Panc1 (cell line): ENCODE measurements at regions not wholly inside any gene's neighbourhood (a gene's known extent, or its start where the extent isn't known, plus 50 kb on each side); places are given as distances from the start of the nearest gene placed in this dataset.

ENCODE experiments used
- ATAC-seq: fragments of 200-7000 bp; cut with Tn5 transposase; 2 replicates; pipeline ENCODE4 v1.9.1; 2020; ENCODE audit warnings: mild to moderate bottlenecking, moderate library complexity
- BruUV-seq: library from RNA; stranded (reverse); fragments of 400-500 nt; replicated peaks from 2 replicates; lab custom pipeline; 2021; lab: Mats Ljungman, UMichigan
- CTCF ChIA-PET: fragments of 300-600 bp; sonication (Branson Sonifier 250); formaldehyde crosslinking; loops from one replicate; lab custom pipeline; 2022; ENCODE audit warnings: antibody characterized with exemption; lab: Charles Lee
- POLR2A ChIA-PET: fragments of 300-600 bp; sonication (Branson Sonifier 250); formaldehyde crosslinking; loops from one replicate; lab custom pipeline; 2022; ENCODE audit warnings: antibody characterized with exemption; lab: Charles Lee
- DNase-seq: peaks from one replicate; pipeline ENCODE4 v3.0.0-alpha.2; 2010; ENCODE audit warnings: low read depth, low spot score
- H3K27ac ChIP-seq: 2 replicates; pipeline ENCODE4 v1.5.1; 2011; ENCODE audit warnings: mild to moderate bottlenecking, low read length, inconsistent platforms
- H3K27me3 ChIP-seq: fragments of 200-500 bp; sonication (Bioruptor generic); 2 replicates; pipeline ENCODE4 v1.6.0; 2014; ENCODE audit warnings: low read length, inconsistent platforms; ENCODE audit not compliant: control insufficient read depth, insufficient read depth
- H3K36me3 ChIP-seq: fragments of 200-500 bp; sonication (Bioruptor generic); 2 replicates; pipeline ENCODE4 v1.5.1; 2014; ENCODE audit warnings: inconsistent platforms, mild to moderate bottlenecking, low read length, moderate library complexity; ENCODE audit not compliant: control insufficient read depth, insufficient read depth
- H3K4me1 ChIP-seq: 2 replicates; pipeline ENCODE4 v1.5.1; 2011; ENCODE audit warnings: inconsistent platforms, mild to moderate bottlenecking, low read length, moderate library complexity; ENCODE audit not compliant: control insufficient read depth, insufficient read depth
- H3K4me3 ChIP-seq, 2 experiments: 2 replicates each; pipeline ENCODE4 v1.5.1; 2011 to 2012; ENCODE audit warnings: low read depth in 2 of 2, low read length in 2 of 2, mild to moderate bottlenecking in 2 of 2, inconsistent platforms in 1 of 2, moderate library complexity in 1 of 2
- H3K9me3 ChIP-seq: fragments of 200-500 bp; sonication (Bioruptor generic); 2 replicates; pipeline ENCODE4 v1.5.1; 2014; ENCODE audit warnings: low read depth, mild to moderate bottlenecking, inconsistent platforms, low read length, moderate library complexity; ENCODE audit not compliant: control insufficient read depth, insufficient read depth
- CTCF ChIP-seq: fragments of 450-650 bp; IDR thresholded peaks from 2 replicates; pipeline ENCODE4 v1.5.1; 2017; ENCODE audit warnings: mild to moderate bottlenecking
- POLR2AphosphoS5 ChIP-seq: IDR thresholded peaks from 2 replicates; pipeline ENCODE4 v1.6.1; 2012; ENCODE audit warnings: mild to moderate bottlenecking, low read depth, low read length, moderate library complexity
- REST ChIP-seq, 2 experiments: IDR thresholded peaks; 2 replicates each; pipeline ENCODE4 v1.6.1; 2011 to 2012; ENCODE audit warnings: low read depth in 2 of 2, control low read depth in 1 of 2, low read length in 1 of 2, mild to moderate bottlenecking in 1 of 2, moderate library complexity in 1 of 2; ENCODE audit not compliant: insufficient read depth in 1 of 2
- SIN3A ChIP-seq: IDR thresholded peaks from 2 replicates; pipeline ENCODE4 v1.6.1; 2012; ENCODE audit warnings: low read depth, mild to moderate bottlenecking, low read length, moderate library complexity, borderline replicate concordance; ENCODE audit not compliant: insufficient read depth
- TCF7L2 ChIP-seq: IDR thresholded peaks from 2 replicates; pipeline ENCODE4 v1.6.1; 2011; ENCODE audit warnings: mild to moderate bottlenecking, low read depth, low read length, inconsistent platforms
- in situ Hi-C: cut with HindIII; loops from 2 replicates; pipeline ENCODE4 v1.10.0; 2016; ENCODE audit warnings: low sequenced_read_pairs, low pct_unique_long_range_greater_than_20kb
- intact Hi-C: fragments of 100-400 bp; cut with micrococcal nuclease; formaldehyde crosslinking; loops from one replicate; pipeline ENCODE4 v1.10.0; 2022; ENCODE audit not compliant: unreplicated experiment

GRCh38 chr14:34259996-34260395, 202.0 kb downstream of the SPTSSA start:
- TF ChIP-seq CTCF = no peak
- TF ChIP-seq REST (IDR thresholded peaks at IDR 0.05; ENCODE audit: insufficient read depth in 1 of 2, low read depth in 2 of 2, low read length in 1 of 2) = no peak
- no peak for TF ChIP-seq POLR2AphosphoS5
- no peak for TF ChIP-seq TCF7L2
- TF ChIP-seq SIN3A = no peak
- in situ Hi-C loops (no loop called here), intact Hi-C loops (no loop called here)
- CTCF ChIA-PET = no interaction called here
- ATAC-seq = no peak
- BruUV-seq = no TSS peak
- H3K4me1 ChIP-seq = no peaks in the 10 kb centered on the region
- H3K4me3 ChIP-seq = no peak overlapping the region
- POLR2A ChIA-PET = no interaction called here
- no peak for DNase-seq
- no peaks in the 10 kb centered on the region for H3K9me3 ChIP-seq
- H3K36me3 ChIP-seq = no peaks in the 10 kb centered on the region
- no peaks in the 10 kb centered on the region; the same call in 1 of the 2 replicates for H3K27me3 ChIP-seq
- no peak overlapping the region for H3K27ac ChIP-seq

- H3K27me3 ChIP-seq = no peaks in the 10 kb centered on the region; the same call in 1 of the 2 replicates
- DNase-seq (no peak), ATAC-seq (no peak)
- H3K9me3 ChIP-seq = no peaks in the 10 kb centered on the region
- no peaks in the 10 kb centered on the region for H3K4me1 ChIP-seq
- BruUV-seq = no TSS peak
- ChIA-PET POLR2A (no interaction called here), CTCF (no interaction called here)
- intact Hi-C loops (no loop called here), in situ Hi-C loops (no loop called here)
- H3K36me3 ChIP-seq = no peaks in the 10 kb centered on the region
- H3K27ac ChIP-seq = no peak overlapping the region
- no peak for TF ChIP-seq TCF7L2
- no peak for TF ChIP-seq SIN3A
- TF ChIP-seq POLR2AphosphoS5 = no peak
- TF ChIP-seq CTCF = no peak
- TF ChIP-seq REST (IDR thresholded peaks at IDR 0.05; ENCODE audit: insufficient read depth in 1 of 2, low read depth in 2 of 2, low read length in 1 of 2) = no peak
- no peak overlapping the region for H3K4me3 ChIP-seq
Measured at GRCh38 chr14:34258318-34258717, 203.7 kb downstream of the SPTSSA start.
